ENCODE measurements at regions not wholly inside any gene's neighbourhood (a gene's known extent, or its start where the extent isn't known, plus 50 kb on each side); places are given as distances from the start of the nearest gene placed in this dataset.
"Not testable (repeated sequence)": the region's sequence is repeated elsewhere in the genome, so short reads cannot be mapped to it uniquely, and the experiment has no call there.

DNA sequence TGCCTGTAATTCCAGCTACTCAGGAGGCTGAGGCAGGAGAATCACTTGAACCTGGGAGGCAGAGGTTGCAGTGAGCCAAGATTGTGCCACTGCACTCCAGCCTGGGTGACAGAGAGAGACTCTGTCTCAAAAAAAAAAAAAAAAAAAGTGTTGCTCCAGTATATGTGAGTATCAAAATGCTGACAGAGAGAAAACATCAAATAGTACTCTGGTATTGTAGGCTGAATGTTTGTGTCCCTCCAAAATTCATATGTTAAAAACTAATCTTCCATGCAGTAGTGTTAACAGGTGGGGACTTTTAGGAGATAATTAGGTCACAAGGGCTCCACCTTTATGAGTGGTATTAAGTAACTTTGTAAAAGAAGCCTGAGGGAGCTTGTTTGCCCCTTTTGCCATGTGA, 67.4 kb upstream of the KLF7 start:
- peaks cover 5 to 13% of the 10 kb centered on the region in 2 experiments; a peak in 3 of 4 replicates for H3K4me1 ChIP-seq (ENCODE audit: control insufficient read depth in 1 of 2, insufficient read depth in 2 of 2, low read depth in 1 of 2, low read length in 1 of 2)
- DNase-seq; H3K9me3 ChIP-seq; H3K79me2 ChIP-seq (ENCODE audit: insufficient read depth); H3K4me3 ChIP-seq (ENCODE audit: low read depth in 2 of 2, low read length in 1 of 2); H3K36me3 ChIP-seq (replicated peaks in 1 of 2; ENCODE audit: control insufficient read depth in 1 of 2, insufficient read depth in 2 of 2, low read length in 1 of 2); H3K9me2 ChIP-seq; H3K4me2 ChIP-seq; H4K20me1 ChIP-seq (ENCODE audit: insufficient read depth); H2AFZ ChIP-seq (ENCODE audit: low read depth); H3K9ac ChIP-seq; POLR2A ChIA-PET; H3K27ac ChIP-seq (ENCODE audit: low read depth in 2 of 2, low read length in 1 of 2); H3K27me3 ChIP-seq (ENCODE audit: insufficient read depth); H3F3A ChIP-seq (replicated peaks; ENCODE audit: insufficient read depth); CTCF ChIA-PET: not testable (repeated sequence)

GRCh38 chr2:207233731-207234130, 68.0 kb upstream of the KLF7 start:
- peaks cover 0 to 14% of the 10 kb centered on the region in 2 experiments; a peak in 3 of 4 replicates for H3K4me1 ChIP-seq (ENCODE audit: control insufficient read depth in 1 of 2, insufficient read depth in 2 of 2, low read depth in 1 of 2, low read length in 1 of 2)
- H3K79me2 ChIP-seq (ENCODE audit: insufficient read depth): no peaks in the 10 kb centered on the region
- no peak overlapping the region for H3K27ac ChIP-seq (ENCODE audit: low read depth in 2 of 2, low read length in 1 of 2)
- ChIA-PET CTCF (no interaction called here), POLR2A (no interaction called here)
- H3K36me3 ChIP-seq (replicated peaks in 1 of 2; ENCODE audit: control insufficient read depth in 1 of 2, insufficient read depth in 2 of 2, low read length in 1 of 2): no peaks in the 10 kb centered on the region
- peaks cover 7% of the 10 kb centered on the region for H3F3A ChIP-seq (replicated peaks; ENCODE audit: insufficient read depth)
- 92% methylated on average over 3 of the region's 3 CpGs for WGBS (ENCODE audit: low lambda C conversion rate)
- H3K4me2 ChIP-seq: no peak overlapping the region
- no peaks in the 10 kb centered on the region for H3K9me3 ChIP-seq
- no peak overlapping the region for H2AFZ ChIP-seq (ENCODE audit: low read depth)
- no peak for TF ChIP-seq POLR2AphosphoS5 (IDR thresholded peaks at IDR 0.05; ENCODE audit: low read depth, low read length)
- TF ChIP-seq EP300 (IDR thresholded peaks at IDR 0.05; ENCODE audit: borderline replicate concordance in 1 of 2, low read depth in 1 of 2, low read length in 1 of 2): no peak
- TF ChIP-seq TCF12 (IDR thresholded peaks at IDR 0.05): no peak
- no peak for TF ChIP-seq YY1 (IDR thresholded peaks at IDR 0.05; ENCODE audit: low read depth)
- TF ChIP-seq, protein P1, sequence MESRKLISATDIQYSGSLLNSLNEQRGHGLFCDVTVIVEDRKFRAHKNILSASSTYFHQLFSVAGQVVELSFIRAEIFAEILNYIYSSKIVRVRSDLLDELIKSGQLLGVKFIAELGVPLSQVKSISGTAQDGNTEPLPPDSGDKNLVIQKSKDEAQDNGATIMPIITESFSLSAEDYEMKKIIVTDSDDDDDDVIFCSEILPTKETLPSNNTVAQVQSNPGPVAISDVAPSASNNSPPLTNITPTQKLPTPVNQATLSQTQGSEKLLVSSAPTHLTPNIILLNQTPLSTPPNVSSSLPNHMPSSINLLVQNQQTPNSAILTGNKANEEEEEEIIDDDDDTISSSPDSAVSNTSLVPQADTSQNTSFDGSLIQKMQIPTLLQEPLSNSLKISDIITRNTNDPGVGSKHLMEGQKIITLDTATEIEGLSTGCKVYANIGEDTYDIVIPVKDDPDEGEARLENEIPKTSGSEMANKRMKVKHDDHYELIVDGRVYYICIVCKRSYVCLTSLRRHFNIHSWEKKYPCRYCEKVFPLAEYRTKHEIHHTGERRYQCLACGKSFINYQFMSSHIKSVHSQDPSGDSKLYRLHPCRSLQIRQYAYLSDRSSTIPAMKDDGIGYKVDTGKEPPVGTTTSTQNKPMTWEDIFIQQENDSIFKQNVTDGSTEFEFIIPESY (IDR thresholded peaks at IDR 0.05; ENCODE audit: borderline replicate concordance, low read depth): no peak
- TF ChIP-seq MEF2A (IDR thresholded peaks at IDR 0.05; ENCODE audit: borderline replicate concordance, low read depth): no peak
- TF ChIP-seq SMC3 (IDR thresholded peaks at IDR 0.05; ENCODE audit: low read depth, low read length): no peak
- no peak for TF ChIP-seq PBX3 (IDR thresholded peaks at IDR 0.05)
- TF ChIP-seq FOXM1 (IDR thresholded peaks at IDR 0.05; ENCODE audit: low read depth): no peak
- H3K9me2 ChIP-seq: no peaks in the 10 kb centered on the region
- H4K20me1 ChIP-seq (ENCODE audit: insufficient read depth): no peaks in the 10 kb centered on the region
- H3K9ac ChIP-seq: no peak overlapping the region
- no peak for DNase-seq
- H3K4me3 ChIP-seq (ENCODE audit: low read depth in 2 of 2, low read length in 1 of 2): no peak overlapping the region
- no peaks in the 10 kb centered on the region for H3K27me3 ChIP-seq (ENCODE audit: insufficient read depth)

DNA sequence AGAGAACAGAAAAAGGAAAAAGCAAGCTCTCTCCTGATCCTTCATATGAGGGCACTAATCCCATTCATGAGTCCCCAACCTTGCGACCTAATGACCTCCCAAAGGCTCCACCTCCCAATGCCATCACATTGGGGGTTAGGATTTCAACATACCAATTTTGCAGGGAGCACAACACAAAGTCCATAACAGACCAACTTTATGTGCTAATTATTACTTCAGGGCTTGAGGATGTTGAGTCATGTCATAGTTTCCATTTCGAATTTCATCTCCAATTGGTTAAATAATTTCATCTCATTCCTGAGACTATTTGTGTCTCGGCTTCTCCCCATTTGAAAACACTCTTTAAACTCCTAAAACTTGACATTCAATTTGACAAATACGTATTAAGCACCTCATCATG, 69.9 kb upstream of the KLF7 start:
- Histone ChIP-seq H3K27me3 (ENCODE audit: insufficient read depth) (no peaks in the 10 kb centered on the region), H3F3A (replicated peaks; ENCODE audit: insufficient read depth) (peaks cover 24% of the 10 kb centered on the region), H3K4me1 (ENCODE audit: control insufficient read depth in 1 of 2, insufficient read depth in 2 of 2, low read depth in 1 of 2, low read length in 1 of 2) (peaks cover 0 to 22% of the 10 kb centered on the region in 2 experiments; a peak in 3 of 4 replicates), H3K4me3 (ENCODE audit: low read depth in 2 of 2, low read length in 1 of 2) (no peak overlapping the region), H2AFZ (ENCODE audit: low read depth) (no peak overlapping the region), H3K36me3 (replicated peaks in 1 of 2; ENCODE audit: control insufficient read depth in 1 of 2, insufficient read depth in 2 of 2, low read length in 1 of 2) (no peaks in the 10 kb centered on the region), H3K9me2 (no peaks in the 10 kb centered on the region), H4K20me1 (ENCODE audit: insufficient read depth) (no peaks in the 10 kb centered on the region), H3K9me3 (no peaks in the 10 kb centered on the region), H3K4me2 (no peak overlapping the region), H3K9ac (no peak overlapping the region), H3K79me2 (ENCODE audit: insufficient read depth) (peaks cover 2% of the 10 kb centered on the region; the same call in 1 of the 2 replicates), H3K27ac (ENCODE audit: low read depth in 2 of 2, low read length in 1 of 2) (no peak overlapping the region)
- POLR2A ChIA-PET: no interaction called here
- CTCF ChIA-PET: interaction anchor here (0.7 to 1.4 kb wide), 2 partner anchors 13 to 40 kb away, joined by 3 to 5 read pairs; no protein-coding TSS in a partner anchor
- TF ChIP-seq FOSL2 (IDR thresholded peaks at IDR 0.05; ENCODE audit: borderline replicate concordance, low read depth) (no peak), YY1 (IDR thresholded peaks at IDR 0.05; ENCODE audit: low read depth) (no peak), MEF2A (IDR thresholded peaks at IDR 0.05; ENCODE audit: borderline replicate concordance, low read depth) (no peak), GABPA (IDR thresholded peaks at IDR 0.05; ENCODE audit: low read depth) (no peak)
- WGBS (ENCODE audit: low lambda C conversion rate): 81% methylated on average over 4 of the region's 4 CpGs
- DNase-seq: no peak
